Vagina (tissue), 2 donors: ENCODE measurements at regions not wholly inside any gene's neighbourhood (a gene's known extent, or its start where the extent isn't known, plus 50 kb on each side); places are given as distances from the start of the nearest gene placed in this dataset.

ENCODE experiments used
- POLR2AphosphoS5 ChIP-seq, 2 donors: sonication (generic); formaldehyde crosslinking; IDR thresholded peaks; one replicate each; pipeline ENCODE4 v1.9.0; 2017; ENCODE audit warnings: antibody characterized with exemption in 2 of 2, mild to moderate bottlenecking in 2 of 2, low read depth in 1 of 2; ENCODE audit not compliant: insufficient read depth in 1 of 2
- TF ChIP-seq, protein P1 (sequence below), 3 experiments: fragments of 450-650 bp in 2 of 3; fragments of 200-600 bp in 1 of 3; sonication (generic) in 1 of 3; IDR thresholded peaks; one replicate each; pipeline ENCODE4 v1.5.1; 2017 to 2019; ENCODE audit warnings: antibody characterized with exemption in 3 of 3, mild to moderate bottlenecking in 2 of 3, moderate library complexity in 2 of 3

GRCh38 chr12:89216211-89216952 lies 135.9 kb downstream of the DUSP6 start:
- TF ChIP-seq POLR2AphosphoS5 (IDR thresholded peaks at IDR 0.05; ENCODE audit: insufficient read depth in 1 of 2, low read depth in 1 of 2) = no peak
- TF ChIP-seq, protein P1, sequence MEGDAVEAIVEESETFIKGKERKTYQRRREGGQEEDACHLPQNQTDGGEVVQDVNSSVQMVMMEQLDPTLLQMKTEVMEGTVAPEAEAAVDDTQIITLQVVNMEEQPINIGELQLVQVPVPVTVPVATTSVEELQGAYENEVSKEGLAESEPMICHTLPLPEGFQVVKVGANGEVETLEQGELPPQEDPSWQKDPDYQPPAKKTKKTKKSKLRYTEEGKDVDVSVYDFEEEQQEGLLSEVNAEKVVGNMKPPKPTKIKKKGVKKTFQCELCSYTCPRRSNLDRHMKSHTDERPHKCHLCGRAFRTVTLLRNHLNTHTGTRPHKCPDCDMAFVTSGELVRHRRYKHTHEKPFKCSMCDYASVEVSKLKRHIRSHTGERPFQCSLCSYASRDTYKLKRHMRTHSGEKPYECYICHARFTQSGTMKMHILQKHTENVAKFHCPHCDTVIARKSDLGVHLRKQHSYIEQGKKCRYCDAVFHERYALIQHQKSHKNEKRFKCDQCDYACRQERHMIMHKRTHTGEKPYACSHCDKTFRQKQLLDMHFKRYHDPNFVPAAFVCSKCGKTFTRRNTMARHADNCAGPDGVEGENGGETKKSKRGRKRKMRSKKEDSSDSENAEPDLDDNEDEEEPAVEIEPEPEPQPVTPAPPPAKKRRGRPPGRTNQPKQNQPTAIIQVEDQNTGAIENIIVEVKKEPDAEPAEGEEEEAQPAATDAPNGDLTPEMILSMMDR (IDR thresholded peaks at IDR 0.05) = no peak
